ENCODE measurements at regions not wholly inside any gene's neighbourhood (a gene's known extent, or its start where the extent isn't known, plus 50 kb on each side); places are given as distances from the start of the nearest gene placed in this dataset.

DNA sequence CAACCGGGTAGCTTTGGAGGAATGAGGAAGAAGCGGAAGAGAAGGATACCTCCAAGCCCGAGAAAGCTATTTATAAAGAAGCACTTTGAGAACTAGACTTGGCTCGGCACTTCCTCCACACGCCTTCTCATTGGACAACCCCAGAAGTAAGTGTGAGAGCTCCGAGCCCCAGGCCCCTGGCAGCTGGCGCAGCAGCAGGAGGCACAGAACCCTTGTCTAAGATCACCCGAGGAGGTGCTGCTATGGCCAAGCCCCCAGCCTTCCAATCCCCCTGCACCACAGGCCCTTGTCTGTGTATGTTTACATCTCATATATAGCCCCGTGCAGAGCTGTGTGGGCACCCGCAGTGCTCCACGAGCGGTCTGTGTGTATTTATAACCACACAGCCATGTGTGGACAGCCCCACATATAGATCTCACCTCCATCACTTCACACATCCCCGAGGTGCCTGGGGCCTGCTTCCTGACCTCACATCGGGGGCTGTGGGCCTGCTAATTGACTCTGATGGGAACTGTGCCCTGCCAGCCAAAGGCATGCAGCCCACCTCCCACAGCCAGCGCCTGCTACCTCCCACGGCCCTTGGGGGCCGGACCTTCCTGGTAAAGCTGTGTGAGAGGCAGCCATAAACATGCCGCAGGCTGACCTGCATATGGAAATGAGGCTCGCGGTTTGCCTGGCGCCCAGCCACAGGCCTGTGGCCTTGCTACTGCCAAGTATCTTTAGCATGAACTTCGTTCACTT is 96.1 kb downstream of the C17orf67 start:
- no peak for DNase-seq (ENCODE audit: low read depth in 2 of 2)

DNA sequence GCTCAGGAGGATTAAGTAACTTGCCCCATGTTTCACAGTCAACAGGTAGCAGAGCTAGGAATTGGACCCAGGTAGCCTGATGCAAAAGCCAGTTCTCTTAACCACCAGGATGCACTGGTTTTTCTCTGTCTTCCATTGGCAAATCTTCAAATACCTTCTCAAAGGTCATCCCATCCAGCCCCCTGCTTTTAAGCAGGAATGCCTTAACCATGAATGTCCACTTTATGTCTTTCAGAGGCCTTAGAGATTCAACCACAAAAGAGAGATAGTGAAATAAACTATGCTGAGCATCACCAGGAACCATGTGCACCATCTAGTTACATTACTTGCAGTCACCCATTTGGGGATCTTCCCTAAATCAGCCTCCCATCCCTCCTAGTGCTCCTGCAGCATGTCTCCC is 94.3 kb downstream of the C17orf67 start:
- DNase-seq (ENCODE audit: low read depth in 2 of 2) = no peak

DNA sequence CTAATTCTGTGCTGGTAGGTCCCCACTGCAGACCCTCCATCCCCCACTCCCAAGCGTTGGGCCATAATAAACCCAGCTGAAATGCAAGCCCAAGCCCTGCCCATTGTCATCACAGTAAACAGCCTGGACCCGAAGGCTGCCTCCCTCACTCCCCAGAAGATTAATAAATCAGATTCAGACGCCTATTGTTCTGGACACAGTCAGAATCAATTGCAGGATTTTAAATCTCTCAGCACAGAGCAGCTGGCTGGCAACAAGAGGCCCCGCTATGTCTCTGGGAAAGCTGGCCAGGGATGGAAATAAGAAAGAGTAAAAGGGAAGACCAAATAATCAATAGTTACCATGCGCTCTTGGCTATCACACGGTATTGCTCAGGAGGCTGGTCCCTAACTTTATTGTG is 93.9 kb downstream of the C17orf67 start:
- DNase-seq (ENCODE audit: low read depth in 2 of 2) = no peak

DNA sequence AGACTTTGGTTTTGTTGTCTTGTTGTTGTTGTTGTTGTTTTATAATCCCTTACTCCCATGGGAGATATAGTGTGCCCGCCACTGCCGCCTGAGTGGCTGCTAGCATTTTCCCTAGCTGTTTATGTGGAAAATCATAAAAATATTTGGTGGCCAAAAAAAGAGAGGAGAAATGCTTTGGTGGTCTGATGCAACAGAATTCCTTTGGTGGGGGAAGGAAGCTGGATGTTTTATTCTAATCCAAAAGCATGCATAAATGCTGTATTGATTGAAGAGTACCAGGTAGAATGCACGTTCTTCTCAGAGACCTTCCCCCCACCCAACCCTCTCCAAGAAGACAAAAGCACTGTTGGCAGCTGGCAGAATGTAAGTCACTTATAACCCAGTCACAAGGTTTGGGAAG is 93.2 kb downstream of the C17orf67 start:
- no peak for DNase-seq (ENCODE audit: low read depth in 2 of 2)
